Karpas-422 (cell line): ENCODE measurements at regions not wholly inside any gene's neighbourhood (a gene's known extent, or its start where the extent isn't known, plus 50 kb on each side); places are given as distances from the start of the nearest gene placed in this dataset.

Experiments
- DNase-seq: peaks from one replicate; pipeline ENCODE4 v3.0.0-alpha.2; 2015
- H2AFZ ChIP-seq: fragments of 200-600 bp; sonication (generic); 2 replicates; pipeline ENCODE4 v1.6.1; 2014; ENCODE audit warnings: antibody characterized with exemption, low read length, mixed read lengths
- H3K27ac ChIP-seq: fragments of 200-600 bp; sonication (generic); 2 replicates; pipeline ENCODE4 v1.5.1; 2014; ENCODE audit warnings: mild to moderate bottlenecking, low read length, moderate library complexity
- H3K27me3 ChIP-seq: fragments of 200-600 bp; sonication (generic); 2 replicates; pipeline ENCODE4 v1.6.1; 2014; ENCODE audit warnings: low read length, mixed read lengths
- H3K36me3 ChIP-seq: fragments of 200-600 bp; sonication (generic); 2 replicates; pipeline ENCODE4 v1.6.1; 2014; ENCODE audit warnings: low read length, mixed read lengths; ENCODE audit not compliant: insufficient read depth
- H3K4me1 ChIP-seq: fragments of 200-600 bp; sonication (generic); 2 replicates; pipeline ENCODE4 v1.6.1; 2014; ENCODE audit warnings: mild to moderate bottlenecking, low read length, mixed read lengths
- H3K4me2 ChIP-seq: fragments of 200-600 bp; sonication (generic); 2 replicates; pipeline ENCODE4 v1.6.1; 2014; ENCODE audit warnings: low read length, low read depth, mild to moderate bottlenecking; ENCODE audit not compliant: poor library complexity, severe bottlenecking
- H3K4me3 ChIP-seq: fragments of 200-600 bp; sonication (generic); 2 replicates; pipeline ENCODE4 v1.5.1; 2014; ENCODE audit warnings: mild to moderate bottlenecking, antibody characterized with exemption, low read length, mixed read lengths
- H3K79me2 ChIP-seq: fragments of 200-600 bp; sonication (generic); 2 replicates; pipeline ENCODE4 v1.6.1; 2014; ENCODE audit warnings: mild to moderate bottlenecking, low read length, mixed read lengths
- H3K9ac ChIP-seq: fragments of 200-600 bp; sonication (generic); 2 replicates; pipeline ENCODE4 v1.6.0; 2014; ENCODE audit warnings: low read length
- H3K9me2 ChIP-seq: fragments of 200-600 bp; sonication (generic), shearing (Covaris generic); replicated peaks from 2 replicates; pipeline ENCODE4 v1.6.0; 2014; ENCODE audit warnings: mild to moderate bottlenecking, low read length, moderate library complexity; ENCODE audit not compliant: insufficient read depth
- H3K9me3 ChIP-seq: fragments of 300-700, 200-600 bp; sonication (generic); 2 replicates; pipeline ENCODE4 v1.6.1; 2014; ENCODE audit warnings: low read length, mixed read lengths
- H4K20me1 ChIP-seq: fragments of 200-600 bp; sonication (generic); 2 replicates; pipeline ENCODE4 v1.6.1; 2014; ENCODE audit warnings: mild to moderate bottlenecking, antibody characterized with exemption, low read length, low read depth; ENCODE audit not compliant: insufficient read depth

- Histone ChIP-seq H3K4me3 (no peak overlapping the region), H3K9me3 (no peaks in the 10 kb centered on the region)
Measured at GRCh38 chr1:55367273-55367672, 152.1 kb upstream of the USP24 start.

GRCh38 chr1:55364216-55364615, 149.1 kb upstream of the USP24 start:
- H3K4me1 ChIP-seq, result no peaks in the 10 kb centered on the region
- H3K4me3 ChIP-seq, result no peak overlapping the region
- H3K9me3 ChIP-seq, result no peaks in the 10 kb centered on the region
- no peak for DNase-seq
- no peak overlapping the region for H3K4me2 ChIP-seq
- no peaks in the 10 kb centered on the region for H3K27me3 ChIP-seq
- no peaks in the 10 kb centered on the region for H3K9me2 ChIP-seq
- no peak overlapping the region for H3K9ac ChIP-seq
- H3K27ac ChIP-seq, result no peak overlapping the region
- H3K36me3 ChIP-seq, result no peaks in the 10 kb centered on the region
- no peaks in the 10 kb centered on the region for H4K20me1 ChIP-seq
- no peak overlapping the region for H2AFZ ChIP-seq
- H3K79me2 ChIP-seq, result no peaks in the 10 kb centered on the region

More at GRCh38 chr1:55367273-55367672, 152.1 kb upstream of the USP24 start:
- H2AFZ ChIP-seq, result no peak overlapping the region
- no peak overlapping the region for H3K4me2 ChIP-seq
- no peaks in the 10 kb centered on the region for H3K79me2 ChIP-seq
- H3K36me3 ChIP-seq, result no peaks in the 10 kb centered on the region
- H3K27ac ChIP-seq, result no peak overlapping the region
- no peaks in the 10 kb centered on the region for H3K9me2 ChIP-seq
- H3K4me1 ChIP-seq, result no peaks in the 10 kb centered on the region
- DNase-seq, result no peak
- H3K9ac ChIP-seq, result no peak overlapping the region
- no peaks in the 10 kb centered on the region for H3K27me3 ChIP-seq
- no peaks in the 10 kb centered on the region for H4K20me1 ChIP-seq

- Histone ChIP-seq H3K36me3 (no peaks in the 10 kb centered on the region), H4K20me1 (no peaks in the 10 kb centered on the region), H3K4me3 (no peak overlapping the region), H3K4me1 (no peaks in the 10 kb centered on the region), H3K27ac (no peak overlapping the region), H3K27me3 (no peaks in the 10 kb centered on the region), H3K9me2 (no peaks in the 10 kb centered on the region), H3K9me3 (no peaks in the 10 kb centered on the region), H3K9ac (no peak overlapping the region), H3K4me2 (no peak overlapping the region), H3K79me2 (no peaks in the 10 kb centered on the region), H2AFZ (no peak overlapping the region)
- no peak for DNase-seq
Measured at GRCh38 chr1:55363268-55363667, 148.1 kb upstream of the USP24 start.

GRCh38 chr1:55362558-55362957, 147.4 kb upstream of the USP24 start:
- Histone ChIP-seq H3K27ac (no peak overlapping the region), H3K4me2 (no peak overlapping the region), H3K4me1 (no peaks in the 10 kb centered on the region), H3K9me2 (no peaks in the 10 kb centered on the region), H3K79me2 (no peaks in the 10 kb centered on the region), H3K9me3 (no peaks in the 10 kb centered on the region), H4K20me1 (no peaks in the 10 kb centered on the region), H2AFZ (no peak overlapping the region), H3K27me3 (no peaks in the 10 kb centered on the region), H3K9ac (no peak overlapping the region), H3K36me3 (no peaks in the 10 kb centered on the region), H3K4me3 (no peak overlapping the region)
- DNase-seq, result no peak

- DNase-seq, result no peak
- H3K4me1 ChIP-seq, result no peaks in the 10 kb centered on the region
- no peak overlapping the region for H2AFZ ChIP-seq
- H3K27ac ChIP-seq, result no peak overlapping the region
- no peaks in the 10 kb centered on the region for H3K36me3 ChIP-seq
- H3K9me2 ChIP-seq, result no peaks in the 10 kb centered on the region
- H3K79me2 ChIP-seq, result no peaks in the 10 kb centered on the region
- H3K9me3 ChIP-seq, result no peaks in the 10 kb centered on the region
- H3K9ac ChIP-seq, result no peak overlapping the region
- H3K4me2 ChIP-seq, result no peak overlapping the region
- H3K27me3 ChIP-seq, result no peaks in the 10 kb centered on the region
- no peak overlapping the region for H3K4me3 ChIP-seq
- H4K20me1 ChIP-seq, result no peaks in the 10 kb centered on the region
Measured at GRCh38 chr1:55359611-55360010, 144.4 kb upstream of the USP24 start.

GRCh38 chr1:55358581-55358980, 143.4 kb upstream of the USP24 start:
- Histone ChIP-seq H4K20me1 (no peaks in the 10 kb centered on the region), H3K4me1 (no peaks in the 10 kb centered on the region), H2AFZ (no peak overlapping the region), H3K9me2 (no peaks in the 10 kb centered on the region), H3K27ac (no peak overlapping the region), H3K79me2 (no peaks in the 10 kb centered on the region), H3K9ac (no peak overlapping the region), H3K4me3 (no peak overlapping the region), H3K4me2 (no peak overlapping the region), H3K27me3 (no peaks in the 10 kb centered on the region), H3K9me3 (no peaks in the 10 kb centered on the region), H3K36me3 (no peaks in the 10 kb centered on the region)
- no peak for DNase-seq

- Histone ChIP-seq H3K9me2 (no peaks in the 10 kb centered on the region), H4K20me1 (no peaks in the 10 kb centered on the region), H3K27me3 (no peaks in the 10 kb centered on the region), H3K4me1 (no peaks in the 10 kb centered on the region), H3K9ac (no peak overlapping the region), H3K4me3 (no peak overlapping the region), H3K36me3 (no peaks in the 10 kb centered on the region), H3K4me2 (no peak overlapping the region), H3K9me3 (no peaks in the 10 kb centered on the region), H2AFZ (no peak overlapping the region), H3K27ac (no peak overlapping the region), H3K79me2 (no peaks in the 10 kb centered on the region)
- DNase-seq, result no peak
Measured at GRCh38 chr1:55355549-55355948, 140.4 kb upstream of the USP24 start.

GRCh38 chr1:55353707-55354620, 138.8 kb upstream of the USP24 start:
- Histone ChIP-seq H3K27me3 (no peaks in the 10 kb centered on the region), H2AFZ (no peak overlapping the region), H3K4me2 (no peak overlapping the region), H3K79me2 (no peaks in the 10 kb centered on the region), H3K9ac (no peak overlapping the region), H3K4me1 (no peaks in the 10 kb centered on the region), H4K20me1 (no peaks in the 10 kb centered on the region), H3K36me3 (no peaks in the 10 kb centered on the region), H3K4me3 (no peak overlapping the region), H3K9me2 (no peaks in the 10 kb centered on the region), H3K27ac (no peak overlapping the region), H3K9me3 (no peaks in the 10 kb centered on the region)
- no peak for DNase-seq
